ENCODE measurements at regions not wholly inside any gene's neighbourhood (a gene's known extent, or its start where the extent isn't known, plus 50 kb on each side); places are given as distances from the start of the nearest gene placed in this dataset.

DNA sequence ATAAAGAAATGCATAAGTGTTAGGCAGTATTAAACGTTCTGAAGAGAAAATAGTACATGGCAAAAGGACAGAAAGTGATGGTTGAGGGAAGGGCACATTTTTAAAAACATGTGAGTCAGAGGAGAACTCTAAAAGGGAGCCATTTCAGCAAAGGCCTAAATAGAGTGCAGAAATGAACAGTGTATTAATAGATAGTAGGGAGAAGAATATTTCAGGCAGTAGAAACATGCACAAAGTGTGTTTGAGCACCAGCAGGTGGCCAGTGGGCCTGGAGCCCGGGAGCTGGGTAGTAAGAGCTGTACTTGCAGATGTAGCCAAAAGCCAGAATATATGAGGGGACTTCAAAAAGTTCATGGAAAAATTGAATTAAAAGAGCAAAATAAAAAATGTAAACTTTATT, 288.1 kb upstream of the FIGN start:
- H3K9me1 ChIP-seq (replicated peaks; ENCODE audit: control insufficient read depth, extremely low read depth, insufficient read depth, low read length) = no peaks in the 10 kb centered on the region
- FAIRE-seq = no peak
- TF ChIP-seq POLR2A (IDR thresholded peaks at IDR 0.05; ENCODE audit: low read depth, low read length) = no peak
- no peak for TF ChIP-seq FOS (IDR thresholded peaks at IDR 0.05; ENCODE audit: borderline replicate concordance, insufficient read depth, low read length)
- TF ChIP-seq, protein P1, sequence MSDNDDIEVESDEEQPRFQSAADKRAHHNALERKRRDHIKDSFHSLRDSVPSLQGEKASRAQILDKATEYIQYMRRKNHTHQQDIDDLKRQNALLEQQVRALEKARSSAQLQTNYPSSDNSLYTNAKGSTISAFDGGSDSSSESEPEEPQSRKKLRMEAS (IDR thresholded peaks at IDR 0.05; ENCODE audit: insufficient read depth, insufficient read length) = no peak
- TF ChIP-seq EZH2 (IDR thresholded peaks at IDR 0.05; ENCODE audit: borderline replicate concordance, low read depth, low read length, severe bottlenecking) = no peak
- no peak for TF ChIP-seq GATA2 (IDR thresholded peaks at IDR 0.05; ENCODE audit: insufficient read depth, insufficient read length, low read depth, low read length)
- TF ChIP-seq POLR2AphosphoS5 (IDR thresholded peaks at IDR 0.05; ENCODE audit: insufficient read depth, low read depth, low read length) = no peak
- no peak for TF ChIP-seq MYC (IDR thresholded peaks at IDR 0.05; ENCODE audit: low read depth, low read length)
- H3K9ac ChIP-seq (replicated peaks; ENCODE audit: extremely low read depth, insufficient read depth, low read length) = no peak overlapping the region
- ChIA-PET POLR2A (no interaction called here), CTCF (interaction anchor here (1.7 kb wide), 1 partner anchor 12 kb away, joined by 3 read pairs; no protein-coding TSS in a partner anchor)
- no peak for DNase-seq (ENCODE audit: low read depth, low spot score)
- dilution Hi-C loops (cut with MboI; ENCODE audit: extremely low pct_ligation_motif_present, low sequenced_read_pairs) (no loop called here), intact Hi-C loops (cut with micrococcal nuclease) (no loop called here)
- H3K36me3 ChIP-seq (ENCODE audit: control insufficient read depth in 2 of 2, extremely low read depth in 1 of 2, insufficient read depth in 2 of 2, low read length in 2 of 2) = no peaks in the 10 kb centered on the region
- no peak overlapping the region for H2AFZ ChIP-seq (ENCODE audit: low read depth, low read length)
- H3K79me2 ChIP-seq (ENCODE audit: control insufficient read depth, insufficient read depth, low read length) = no peaks in the 10 kb centered on the region
- BruUV-seq (replicated peaks) = no TSS peak
- no peaks in the 10 kb centered on the region for H3K27me3 ChIP-seq (ENCODE audit: control insufficient read depth in 2 of 2, insufficient read depth in 2 of 2, low read length in 2 of 2)
- no peaks in the 10 kb centered on the region for H3K4me1 ChIP-seq (ENCODE audit: control insufficient read depth, extremely low read depth, insufficient read depth, low read length)
- H3K9me3 ChIP-seq (replicated peaks; ENCODE audit: control insufficient read depth, insufficient read depth, low read length) = no peaks in the 10 kb centered on the region
- H4K20me1 ChIP-seq (replicated peaks; ENCODE audit: control insufficient read depth, extremely low read depth, insufficient read depth, low read length) = no peaks in the 10 kb centered on the region
- H3K4me2 ChIP-seq (ENCODE audit: insufficient read depth, low read length) = no peak overlapping the region
- no peak overlapping the region for H3K27ac ChIP-seq (ENCODE audit: insufficient read depth, low read depth, low read length)
- H3K4me3 ChIP-seq (replicated peaks in 1 of 3; ENCODE audit: insufficient read depth in 1 of 3, low read depth in 1 of 3, low read length in 3 of 3) = no peak overlapping the region

DNA sequence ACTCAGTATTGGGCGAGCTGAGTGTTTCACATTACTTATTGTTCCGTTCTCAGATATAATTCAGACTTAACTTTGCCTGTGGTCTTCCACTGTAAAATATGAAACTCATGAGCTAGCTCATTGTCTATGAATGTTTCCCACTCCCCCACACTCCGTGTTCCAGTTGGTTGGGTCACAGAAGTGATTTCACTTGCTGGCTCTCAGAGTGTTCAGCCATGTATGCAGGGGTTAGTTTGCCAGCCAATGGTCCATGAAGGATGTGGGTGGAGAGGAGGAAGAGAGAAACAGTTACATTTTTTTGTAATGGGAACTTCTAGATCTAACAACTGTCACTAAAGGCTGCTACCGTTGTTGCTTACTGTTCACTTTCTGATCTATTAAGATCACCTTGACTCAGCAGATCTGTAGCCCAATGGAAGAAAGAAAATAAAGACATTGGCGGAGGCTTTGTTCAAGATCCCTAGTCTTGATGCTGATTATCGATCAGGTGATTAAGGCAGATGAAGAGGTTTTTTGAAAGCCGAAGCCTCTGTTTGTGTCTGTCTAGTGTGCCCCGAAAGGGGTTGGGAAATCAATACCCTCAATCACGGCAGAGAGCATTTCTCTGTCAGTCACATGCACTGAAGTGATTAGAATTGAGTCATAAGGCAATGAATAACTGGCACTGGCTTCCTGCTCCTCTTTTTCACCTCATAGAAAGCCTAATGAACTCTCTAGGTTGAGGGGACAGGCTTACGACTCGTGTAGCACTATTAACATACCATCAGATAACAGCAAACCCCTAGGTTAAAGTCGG, 279.7 kb upstream of the FIGN start:
- Histone ChIP-seq H3K36me3 (ENCODE audit: control insufficient read depth in 2 of 2, extremely low read depth in 1 of 2, insufficient read depth in 2 of 2, low read length in 2 of 2) (no peaks in the 10 kb centered on the region), H3K4me1 (ENCODE audit: control insufficient read depth, extremely low read depth, insufficient read depth, low read length) (no peaks in the 10 kb centered on the region), H3K9me3 (replicated peaks; ENCODE audit: control insufficient read depth, insufficient read depth, low read length) (no peaks in the 10 kb centered on the region), H2AFZ (ENCODE audit: low read depth, low read length) (no peak overlapping the region), H4K20me1 (replicated peaks; ENCODE audit: control insufficient read depth, extremely low read depth, insufficient read depth, low read length) (no peaks in the 10 kb centered on the region), H3K9ac (replicated peaks; ENCODE audit: extremely low read depth, insufficient read depth, low read length) (no peak overlapping the region), H3K79me2 (ENCODE audit: control insufficient read depth, insufficient read depth, low read length) (no peaks in the 10 kb centered on the region), H3K27ac (ENCODE audit: insufficient read depth, low read depth, low read length) (no peak overlapping the region), H3K4me2 (ENCODE audit: insufficient read depth, low read length) (no peak overlapping the region), H3K4me3 (replicated peaks in 1 of 3; ENCODE audit: insufficient read depth in 1 of 3, low read depth in 1 of 3, low read length in 3 of 3) (no peak overlapping the region), H3K9me1 (replicated peaks; ENCODE audit: control insufficient read depth, extremely low read depth, insufficient read depth, low read length) (no peaks in the 10 kb centered on the region), H3K27me3 (ENCODE audit: control insufficient read depth in 2 of 2, insufficient read depth in 2 of 2, low read length in 2 of 2) (no peaks in the 10 kb centered on the region)
- ChIA-PET POLR2A (no interaction called here), CTCF (no interaction called here)
- no TSS peak for BruUV-seq (replicated peaks)
- TF ChIP-seq GATA2 (IDR thresholded peaks at IDR 0.05; ENCODE audit: insufficient read depth, insufficient read length, low read depth, low read length) (no peak), JUN (IDR thresholded peaks at IDR 0.05; ENCODE audit: borderline replicate concordance, insufficient read depth, insufficient read length, low read depth) (no peak)
- DNase-seq (ENCODE audit: low read depth, low spot score) (no peak), FAIRE-seq (no peak)
- intact Hi-C loops (cut with micrococcal nuclease) (no loop called here), dilution Hi-C loops (cut with MboI; ENCODE audit: extremely low pct_ligation_motif_present, low sequenced_read_pairs) (no loop called here)

All from endothelial cell of umbilical vein (primary cell).